ENCODE measurements at regions not wholly inside any gene's neighbourhood (a gene's known extent, or its start where the extent isn't known, plus 50 kb on each side); places are given as distances from the start of the nearest gene placed in this dataset.

DNA sequence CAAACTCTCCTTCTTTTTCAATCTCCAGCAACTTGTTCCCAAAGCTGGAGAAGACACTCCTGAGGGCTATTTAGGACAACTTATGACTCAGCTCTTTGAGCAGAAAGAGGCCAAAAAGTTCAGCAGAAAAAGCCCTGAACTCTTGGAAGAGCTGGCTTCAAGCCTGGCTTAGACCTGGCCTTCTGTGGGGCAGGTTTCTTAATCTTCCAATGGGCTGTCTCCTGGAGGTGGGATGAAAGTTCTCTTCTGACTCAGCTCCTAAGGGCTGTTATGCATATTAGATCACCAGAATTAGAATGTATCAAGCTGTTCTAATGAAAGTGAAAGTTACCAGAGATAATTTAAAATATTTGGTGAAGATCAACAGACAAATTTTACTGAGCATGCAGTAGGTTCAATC lies 129.4 kb downstream of the RAD51AP2 start:
- no peak overlapping the region for H3K14ac ChIP-seq (ENCODE audit: low read length in 2 of 2)
- no peaks in the 10 kb centered on the region for H3K79me1 ChIP-seq (replicated peaks; ENCODE audit: low read length, poor library complexity, severe bottlenecking)
- peak overlapping the region; percentile 38 for H2AK5ac ChIP-seq (ENCODE audit: low read length, severe bottlenecking)
- no peak overlapping the region for H2BK120ac ChIP-seq (ENCODE audit: low read depth, low read length)
- H2AFZ ChIP-seq (ENCODE audit: low read depth, low read length) = no peak overlapping the region
- H3K36me3 ChIP-seq (ENCODE audit: control insufficient read depth in 1 of 2, insufficient read depth in 2 of 2, low read depth in 1 of 2, low read length in 2 of 2) = no peaks in the 10 kb centered on the region
- no peak overlapping the region for H3K18ac ChIP-seq (ENCODE audit: low read depth in 1 of 2, low read length in 2 of 2)
- H4K8ac ChIP-seq (ENCODE audit: low read length) = no peak overlapping the region
- H4K91ac ChIP-seq (ENCODE audit: low read length) = no peak overlapping the region
- H2BK15ac ChIP-seq (ENCODE audit: low read depth, poor library complexity, severe bottlenecking) = no peak overlapping the region
- no peak overlapping the region for H3K4ac ChIP-seq (ENCODE audit: low read depth in 1 of 2, low read length in 2 of 2)
- H3K27ac ChIP-seq (ENCODE audit: low read length, poor library complexity, severe bottlenecking) = no peak overlapping the region
- no peaks in the 10 kb centered on the region for H3K9me3 ChIP-seq (ENCODE audit: control insufficient read depth, low read length)
- no peak overlapping the region for H3K23ac ChIP-seq (ENCODE audit: low read length in 2 of 2)
- no peaks in the 10 kb centered on the region for H3K4me1 ChIP-seq (ENCODE audit: control insufficient read depth, insufficient read depth, low read depth, low read length)
- no peak overlapping the region for H3K4me3 ChIP-seq (ENCODE audit: insufficient read depth in 1 of 2, low read depth in 1 of 2, low read length in 2 of 2)
- no peak overlapping the region for H3K9ac ChIP-seq (ENCODE audit: low read length)
- no peak for DNase-seq
- no peak overlapping the region for H2BK5ac ChIP-seq (ENCODE audit: low read depth, low read length, poor library complexity, severe bottlenecking)
- H3K27me3 ChIP-seq (ENCODE audit: control insufficient read depth in 1 of 2, insufficient read depth in 1 of 2, low read length in 2 of 2) = no peaks in the 10 kb centered on the region
- H3K4me2 ChIP-seq (ENCODE audit: low read length, poor library complexity, severe bottlenecking) = peak overlapping the region; percentile 8
- no peak overlapping the region for H2BK12ac ChIP-seq (ENCODE audit: low read length in 2 of 2)

DNA sequence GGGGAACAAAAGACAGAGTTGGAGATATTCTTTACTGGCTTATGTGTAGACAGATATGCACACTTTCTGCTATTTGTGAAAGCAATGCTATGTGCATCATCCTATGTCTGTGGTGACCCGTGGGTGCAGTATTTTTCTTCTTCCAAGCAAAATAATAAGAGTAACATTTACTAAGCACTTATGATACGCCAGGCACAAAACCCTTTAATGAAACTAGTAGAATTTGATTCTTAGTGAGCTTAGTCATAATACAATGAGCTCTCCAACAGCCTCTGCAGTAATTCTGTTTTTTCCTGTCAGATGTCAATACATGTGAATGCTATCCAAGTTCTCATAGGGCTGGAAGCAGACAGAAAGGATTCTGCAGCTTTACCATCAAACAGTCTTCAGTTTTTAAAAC lies 130.6 kb downstream of the RAD51AP2 start:
- Histone ChIP-seq H2BK15ac (ENCODE audit: low read depth, poor library complexity, severe bottlenecking) (no peak overlapping the region), H3K4me2 (ENCODE audit: low read length, poor library complexity, severe bottlenecking) (no peak overlapping the region), H2AK5ac (ENCODE audit: low read length, severe bottlenecking) (no peak overlapping the region), H3K4me1 (ENCODE audit: control insufficient read depth, insufficient read depth, low read depth, low read length) (no peaks in the 10 kb centered on the region), H3K79me1 (replicated peaks; ENCODE audit: low read length, poor library complexity, severe bottlenecking) (no peaks in the 10 kb centered on the region), H3K23ac (ENCODE audit: low read length in 2 of 2) (no peak overlapping the region), H4K91ac (ENCODE audit: low read length) (no peak overlapping the region), H3K9ac (ENCODE audit: low read length) (no peak overlapping the region), H3K14ac (ENCODE audit: low read length in 2 of 2) (no peak overlapping the region), H3K18ac (ENCODE audit: low read depth in 1 of 2, low read length in 2 of 2) (no peak overlapping the region), H2BK120ac (ENCODE audit: low read depth, low read length) (no peak overlapping the region), H3K9me3 (ENCODE audit: control insufficient read depth, low read length) (no peaks in the 10 kb centered on the region), H3K36me3 (ENCODE audit: control insufficient read depth in 1 of 2, insufficient read depth in 2 of 2, low read depth in 1 of 2, low read length in 2 of 2) (no peaks in the 10 kb centered on the region), H3K4ac (ENCODE audit: low read depth in 1 of 2, low read length in 2 of 2) (no peak overlapping the region), H2BK12ac (ENCODE audit: low read length in 2 of 2) (no peak overlapping the region), H3K4me3 (ENCODE audit: insufficient read depth in 1 of 2, low read depth in 1 of 2, low read length in 2 of 2) (no peak overlapping the region), H2AFZ (ENCODE audit: low read depth, low read length) (no peak overlapping the region), H3K27ac (ENCODE audit: low read length, poor library complexity, severe bottlenecking) (no peak overlapping the region), H3K27me3 (ENCODE audit: control insufficient read depth in 1 of 2, insufficient read depth in 1 of 2, low read length in 2 of 2) (no peaks in the 10 kb centered on the region), H2BK5ac (ENCODE audit: low read depth, low read length, poor library complexity, severe bottlenecking) (no peak overlapping the region), H4K8ac (ENCODE audit: low read length) (no peak overlapping the region)
- DNase-seq = no peak
- no CpG with 5 or more reads among the region's 2 CpGs for WGBS

DNA sequence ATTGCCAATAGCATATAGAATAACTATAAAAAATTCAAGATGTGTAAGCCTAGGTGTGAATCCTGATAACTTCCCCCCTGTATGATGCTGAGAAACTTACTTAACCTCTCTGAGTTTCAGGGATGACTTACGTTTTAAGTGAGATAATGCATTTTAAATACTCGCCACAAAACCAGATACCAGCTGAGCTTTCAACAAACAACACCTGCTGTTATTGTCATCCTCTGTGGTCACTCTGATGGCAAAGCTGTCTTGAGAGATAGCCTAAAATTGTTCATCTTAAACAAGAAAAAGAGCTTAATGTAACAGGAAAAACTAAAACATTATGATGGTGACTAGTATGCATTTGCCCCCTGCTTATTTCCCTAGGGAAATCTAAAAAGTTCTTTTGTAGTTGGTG lies 131.5 kb downstream of the RAD51AP2 start:
- WGBS = 96% methylated on average over 2 of the region's 2 CpGs
- no peaks in the 10 kb centered on the region for H3K27me3 ChIP-seq (ENCODE audit: control insufficient read depth in 1 of 2, insufficient read depth in 1 of 2, low read length in 2 of 2)
- no peak for DNase-seq

GRCh38 chr2:17380003-17380402 lies 138.2 kb downstream of the RAD51AP2 start:
- no peak for DNase-seq
- 20% methylated on average over 1 of the region's 1 CpG for WGBS
- H4K91ac ChIP-seq (ENCODE audit: low read length) = no peak overlapping the region
- H4K8ac ChIP-seq (ENCODE audit: low read length) = no peak overlapping the region
- H3K4ac ChIP-seq (ENCODE audit: low read depth in 1 of 2, low read length in 2 of 2) = no peak overlapping the region
- no peak overlapping the region for H3K27ac ChIP-seq (ENCODE audit: low read length, poor library complexity, severe bottlenecking)
- no peak overlapping the region for H3K4me2 ChIP-seq (ENCODE audit: low read length, poor library complexity, severe bottlenecking)
- H2BK12ac ChIP-seq (ENCODE audit: low read length in 2 of 2) = no peak overlapping the region
- no peak overlapping the region for H3K23ac ChIP-seq (ENCODE audit: low read length in 2 of 2)
- H3K18ac ChIP-seq (ENCODE audit: low read depth in 1 of 2, low read length in 2 of 2) = no peak overlapping the region
- no peak overlapping the region for H2AK5ac ChIP-seq (ENCODE audit: low read length, severe bottlenecking)
- no peaks in the 10 kb centered on the region for H3K36me3 ChIP-seq (ENCODE audit: control insufficient read depth in 1 of 2, insufficient read depth in 2 of 2, low read depth in 1 of 2, low read length in 2 of 2)
- peaks cover 0 to 8% of the 10 kb centered on the region in 2 experiments for H3K27me3 ChIP-seq (ENCODE audit: control insufficient read depth in 1 of 2, insufficient read depth in 1 of 2, low read length in 2 of 2)
- H3K4me1 ChIP-seq (ENCODE audit: control insufficient read depth, insufficient read depth, low read depth, low read length) = peaks cover 3% of the 10 kb centered on the region
- H3K4me3 ChIP-seq (ENCODE audit: insufficient read depth in 1 of 2, low read depth in 1 of 2, low read length in 2 of 2) = no peak overlapping the region
- no peak overlapping the region for H2BK15ac ChIP-seq (ENCODE audit: low read depth, poor library complexity, severe bottlenecking)
- no peak overlapping the region for H2BK120ac ChIP-seq (ENCODE audit: low read depth, low read length)
- H3K79me1 ChIP-seq (replicated peaks; ENCODE audit: low read length, poor library complexity, severe bottlenecking) = no peaks in the 10 kb centered on the region
- H3K9ac ChIP-seq (ENCODE audit: low read length) = no peak overlapping the region
- no peaks in the 10 kb centered on the region for H3K9me3 ChIP-seq (ENCODE audit: control insufficient read depth, low read length)
- H2BK5ac ChIP-seq (ENCODE audit: low read depth, low read length, poor library complexity, severe bottlenecking) = no peak overlapping the region
- H3K14ac ChIP-seq (ENCODE audit: low read length in 2 of 2) = no peak overlapping the region
- no peak overlapping the region for H2AFZ ChIP-seq (ENCODE audit: low read depth, low read length)

More for the DNA sequence above, 131.5 kb downstream of the RAD51AP2 start:
- no peaks in the 10 kb centered on the region for H3K79me1 ChIP-seq (replicated peaks; ENCODE audit: low read length, poor library complexity, severe bottlenecking)
- H3K9ac ChIP-seq (ENCODE audit: low read length) = no peak overlapping the region
- H3K4me2 ChIP-seq (ENCODE audit: low read length, poor library complexity, severe bottlenecking) = no peak overlapping the region
- no peak overlapping the region for H3K18ac ChIP-seq (ENCODE audit: low read depth in 1 of 2, low read length in 2 of 2)
- H2BK5ac ChIP-seq (ENCODE audit: low read depth, low read length, poor library complexity, severe bottlenecking) = no peak overlapping the region
- no peak overlapping the region for H3K14ac ChIP-seq (ENCODE audit: low read length in 2 of 2)
- H2BK15ac ChIP-seq (ENCODE audit: low read depth, poor library complexity, severe bottlenecking) = no peak overlapping the region
- no peak overlapping the region for H3K4ac ChIP-seq (ENCODE audit: low read depth in 1 of 2, low read length in 2 of 2)
- no peaks in the 10 kb centered on the region for H3K36me3 ChIP-seq (ENCODE audit: control insufficient read depth in 1 of 2, insufficient read depth in 2 of 2, low read depth in 1 of 2, low read length in 2 of 2)
- H3K9me3 ChIP-seq (ENCODE audit: control insufficient read depth, low read length) = no peaks in the 10 kb centered on the region
- no peak overlapping the region for H3K23ac ChIP-seq (ENCODE audit: low read length in 2 of 2)
- no peak overlapping the region for H4K91ac ChIP-seq (ENCODE audit: low read length)
- H4K8ac ChIP-seq (ENCODE audit: low read length) = no peak overlapping the region
- H3K4me3 ChIP-seq (ENCODE audit: insufficient read depth in 1 of 2, low read depth in 1 of 2, low read length in 2 of 2) = no peak overlapping the region
- no peak overlapping the region for H3K27ac ChIP-seq (ENCODE audit: low read length, poor library complexity, severe bottlenecking)
- H2AFZ ChIP-seq (ENCODE audit: low read depth, low read length) = no peak overlapping the region
- H2AK5ac ChIP-seq (ENCODE audit: low read length, severe bottlenecking) = no peak overlapping the region
- H2BK12ac ChIP-seq (ENCODE audit: low read length in 2 of 2) = no peak overlapping the region
- H3K4me1 ChIP-seq (ENCODE audit: control insufficient read depth, insufficient read depth, low read depth, low read length) = no peaks in the 10 kb centered on the region
- H2BK120ac ChIP-seq (ENCODE audit: low read depth, low read length) = no peak overlapping the region

All from mesenchymal stem cell (in vitro differentiated cells and primary cell).